Mucosa of descending colon (tissue), 3 donors: ENCODE measurements at regions not wholly inside any gene's neighbourhood (a gene's known extent, or its start where the extent isn't known, plus 50 kb on each side); places are given as distances from the start of the nearest gene placed in this dataset.
A peak's percentile ranks its signal among the peaks of the same experiment; 100 is the strongest.

Experiments used
- ATAC-seq: fragments of 200-7000 bp; cut with Tn5 transposase; one replicate; pipeline ENCODE4 v1.9.1; 2020; ENCODE audit warnings: mild to moderate bottlenecking, moderate library complexity
- DNase-seq, 3 donors: peaks; one replicate each; pipeline ENCODE4 v3.0.0-alpha.2; 2020
- H3K36me3 ChIP-seq: fragments of 200-600 bp; one replicate; pipeline ENCODE4 v1.8.0; 2021; ENCODE audit warnings: low read depth, mild to moderate bottlenecking
- H3K4me1 ChIP-seq: fragments of 200-600 bp; one replicate; pipeline ENCODE4 v1.8.0; 2021; ENCODE audit warnings: low read depth, mild to moderate bottlenecking
- H3K4me3 ChIP-seq: fragments of 200-600 bp; one replicate; pipeline ENCODE4 v1.8.0; 2021; ENCODE audit warnings: mild to moderate bottlenecking
- H3K9me3 ChIP-seq: fragments of 200-600 bp; one replicate; pipeline ENCODE4 v1.8.0; 2021; ENCODE audit warnings: mild to moderate bottlenecking
- intact Hi-C, 2 donors: fragments of 100-400 bp; cut with DNase I in 1 of 2; cut with micrococcal nuclease in 1 of 2; formaldehyde crosslinking; loops; one replicate each; pipeline versions ENCODE4 v1.11.0 to v1.11.1; 2022; cut with DNase I, micrococcal nuclease
- TF ChIP-seq, protein P1 (sequence below): fragments of 200-600 bp; IDR thresholded peaks from one replicate; pipeline ENCODE4 v1.8.0; 2022; ENCODE audit warnings: antibody characterized with exemption, mild to moderate bottlenecking
- donor health status: DM: no; HTN: no; CAD: no; lungs with moderate emphysema.
- donor health status: DM: no; HTN: no; CAD: no.
- donor health status: DM: no; HTN: yes; CAD: no.

DNA sequence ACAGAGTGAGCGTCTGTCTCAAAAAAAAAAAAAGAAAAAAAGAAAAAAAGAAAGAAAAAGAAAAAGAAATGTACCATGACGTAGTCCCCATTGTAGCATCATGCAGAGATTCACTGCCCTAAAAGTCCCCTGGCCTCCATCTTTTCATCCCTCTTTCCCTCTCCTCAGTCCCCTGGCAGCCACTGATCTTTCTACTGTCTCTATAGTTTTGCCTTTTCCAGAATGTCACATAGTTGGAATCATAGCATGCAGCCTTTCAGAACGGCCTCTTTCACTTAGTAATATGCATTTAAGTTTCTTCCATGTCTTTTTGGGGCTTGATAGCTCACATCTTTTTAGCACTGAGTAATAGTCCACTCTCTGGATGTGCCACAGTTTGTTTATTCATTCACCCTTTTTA is 60.5 kb upstream of the NCOR2 start:
- ATAC-seq: no peak
- H3K9me3 ChIP-seq: no peaks in the 10 kb centered on the region
- TF ChIP-seq, protein P1, sequence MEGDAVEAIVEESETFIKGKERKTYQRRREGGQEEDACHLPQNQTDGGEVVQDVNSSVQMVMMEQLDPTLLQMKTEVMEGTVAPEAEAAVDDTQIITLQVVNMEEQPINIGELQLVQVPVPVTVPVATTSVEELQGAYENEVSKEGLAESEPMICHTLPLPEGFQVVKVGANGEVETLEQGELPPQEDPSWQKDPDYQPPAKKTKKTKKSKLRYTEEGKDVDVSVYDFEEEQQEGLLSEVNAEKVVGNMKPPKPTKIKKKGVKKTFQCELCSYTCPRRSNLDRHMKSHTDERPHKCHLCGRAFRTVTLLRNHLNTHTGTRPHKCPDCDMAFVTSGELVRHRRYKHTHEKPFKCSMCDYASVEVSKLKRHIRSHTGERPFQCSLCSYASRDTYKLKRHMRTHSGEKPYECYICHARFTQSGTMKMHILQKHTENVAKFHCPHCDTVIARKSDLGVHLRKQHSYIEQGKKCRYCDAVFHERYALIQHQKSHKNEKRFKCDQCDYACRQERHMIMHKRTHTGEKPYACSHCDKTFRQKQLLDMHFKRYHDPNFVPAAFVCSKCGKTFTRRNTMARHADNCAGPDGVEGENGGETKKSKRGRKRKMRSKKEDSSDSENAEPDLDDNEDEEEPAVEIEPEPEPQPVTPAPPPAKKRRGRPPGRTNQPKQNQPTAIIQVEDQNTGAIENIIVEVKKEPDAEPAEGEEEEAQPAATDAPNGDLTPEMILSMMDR: no peak

DNA sequence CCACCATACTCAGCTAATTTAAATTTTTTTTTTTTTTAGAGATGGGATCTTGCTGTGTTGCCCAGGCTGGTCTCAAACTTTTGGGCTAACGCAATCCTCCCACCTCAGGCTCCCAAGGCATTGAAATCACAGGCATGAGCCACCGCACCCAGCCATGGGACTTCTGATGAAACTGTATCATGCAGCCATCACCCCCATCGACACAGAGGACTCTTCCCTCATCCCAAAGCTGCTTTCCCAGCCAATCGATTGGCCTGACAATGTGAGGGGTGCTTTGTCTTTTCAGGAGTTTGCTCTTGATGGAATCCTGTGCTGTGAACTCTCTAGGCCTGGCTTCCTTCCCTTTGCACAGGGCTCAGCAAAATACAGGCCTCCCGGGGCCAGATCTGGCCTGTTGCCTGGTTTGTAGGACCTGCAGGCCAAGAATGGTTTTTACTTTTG is 59.6 kb upstream of the NCOR2 start:
- TF ChIP-seq, protein P1: no peak
- Histone ChIP-seq H3K4me3 (no peak overlapping the region), H3K9me3 (no peaks in the 10 kb centered on the region), H3K36me3 (no peaks in the 10 kb centered on the region), H3K4me1 (peaks cover 12% of the 10 kb centered on the region)
- DNase-seq: no peak
- ATAC-seq: no peak
- intact Hi-C loops: no loop called here

More for the DNA sequence above, 60.5 kb upstream of the NCOR2 start:
- intact Hi-C loops: no loop called here
- no peak for DNase-seq
- no peak overlapping the region for H3K4me3 ChIP-seq
- H3K4me1 ChIP-seq: peaks cover 12% of the 10 kb centered on the region
- no peaks in the 10 kb centered on the region for H3K36me3 ChIP-seq

DNA sequence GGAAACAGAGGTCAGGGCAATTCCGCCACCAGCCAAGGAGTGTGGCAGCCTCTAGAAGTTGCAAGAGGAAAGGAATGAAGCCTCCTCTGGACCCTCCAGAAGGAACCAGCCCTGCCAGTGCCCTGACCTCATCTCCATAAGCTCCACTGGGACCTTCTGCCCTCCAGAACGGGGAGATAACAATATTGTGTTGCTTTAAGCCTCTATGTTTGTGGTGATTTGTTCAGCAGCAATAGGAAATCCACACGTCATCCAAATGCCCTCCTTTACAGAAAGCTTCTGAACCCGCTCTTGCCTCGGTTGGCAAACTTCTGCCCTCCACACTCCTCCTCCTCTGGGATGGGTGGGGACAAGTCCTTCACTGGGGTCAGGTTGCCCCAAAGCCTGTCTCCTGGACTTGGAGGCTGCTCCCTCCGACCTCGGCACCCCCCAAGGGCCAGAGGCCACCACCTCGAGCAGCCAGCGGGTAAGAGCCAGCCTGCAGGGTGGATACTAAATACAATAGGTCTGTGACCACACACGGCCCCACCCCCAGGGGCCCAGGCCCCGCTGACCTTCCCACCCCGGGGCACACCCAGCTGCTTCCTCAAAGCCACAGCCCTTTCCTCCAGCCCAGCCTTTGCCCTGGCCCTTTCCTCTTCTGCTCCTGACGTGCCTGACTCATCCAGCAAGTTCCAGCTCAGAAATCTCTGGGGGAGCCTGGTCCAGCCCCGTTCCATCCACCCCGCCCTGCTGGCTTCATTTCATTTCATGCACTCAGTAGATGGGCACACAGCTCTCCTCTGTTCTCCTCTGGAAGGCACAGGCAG is 58.7 kb upstream of the NCOR2 start:
- Histone ChIP-seq H3K36me3 (no peaks in the 10 kb centered on the region), H3K9me3 (no peaks in the 10 kb centered on the region), H3K4me1 (peaks cover 12% of the 10 kb centered on the region), H3K4me3 (no peak overlapping the region)
- intact Hi-C loops: no loop called here
- peak; percentile 84 to 94 (median 87) for DNase-seq
- TF ChIP-seq, protein P1: no peak
- peak; percentile 97 for ATAC-seq

DNA sequence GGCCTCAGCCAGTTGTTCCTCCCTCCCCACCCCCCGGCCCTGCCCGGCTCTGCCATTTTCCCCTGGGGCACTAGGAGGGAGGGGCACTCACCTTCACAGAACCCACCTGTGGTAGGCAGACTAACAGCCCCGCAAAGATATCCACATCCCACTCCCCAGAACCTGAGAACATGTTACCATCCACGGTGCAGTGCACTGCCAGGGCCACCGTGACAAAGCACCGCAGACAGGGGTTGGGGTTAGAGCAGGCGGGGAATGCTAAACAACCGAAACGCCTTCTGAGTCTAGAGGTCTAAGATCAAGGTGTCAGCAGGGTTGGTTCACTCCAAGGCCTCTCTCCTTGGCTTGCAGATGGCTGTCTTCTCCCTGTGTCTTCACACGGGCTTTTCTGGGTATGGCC is 57.4 kb upstream of the NCOR2 start:
- TF ChIP-seq, protein P1: no peak
- intact Hi-C loops: no loop called here
- no peak overlapping the region for H3K4me3 ChIP-seq
- H3K36me3 ChIP-seq: no peaks in the 10 kb centered on the region
- DNase-seq (no peak), ATAC-seq (no peak)
- H3K4me1 ChIP-seq: peaks cover 12% of the 10 kb centered on the region
- no peaks in the 10 kb centered on the region for H3K9me3 ChIP-seq

DNA sequence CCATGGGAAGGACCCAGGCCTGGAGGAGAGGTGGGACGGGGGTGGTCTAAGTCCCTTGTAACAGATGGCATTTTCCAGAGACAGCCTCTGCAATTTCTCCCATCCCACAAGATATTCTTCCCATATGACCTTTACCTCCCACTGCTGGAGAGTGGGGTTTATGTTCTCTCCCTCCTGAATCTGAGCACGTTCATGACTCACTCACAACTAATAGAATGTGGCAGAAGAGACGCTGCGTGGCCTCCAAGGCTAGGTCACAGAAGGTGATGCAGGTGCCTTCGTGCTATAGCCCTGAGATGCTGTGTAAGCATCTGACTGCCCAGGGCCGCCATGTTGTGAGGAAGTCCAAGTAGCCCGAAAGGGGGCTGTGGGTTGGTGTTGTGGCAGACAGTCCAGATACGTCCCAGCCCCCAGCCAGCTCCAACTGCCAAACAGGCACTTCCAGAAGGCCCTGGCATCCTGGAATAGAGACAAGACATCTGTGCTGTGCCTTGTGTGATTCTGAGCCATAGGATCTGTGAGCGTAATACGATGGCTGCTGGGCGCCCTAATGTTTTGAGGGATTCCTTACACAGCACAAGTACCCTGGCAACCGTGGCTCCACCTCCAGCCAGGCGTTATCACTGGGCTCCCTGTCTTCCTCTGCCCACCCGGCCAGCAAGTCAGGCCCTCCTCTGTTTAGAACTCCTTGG is 56.1 kb upstream of the NCOR2 start:
- no peaks in the 10 kb centered on the region for H3K9me3 ChIP-seq
- H3K4me1 ChIP-seq: peaks cover 12% of the 10 kb centered on the region
- DNase-seq (no peak), ATAC-seq (no peak)
- H3K4me3 ChIP-seq: no peak overlapping the region
- TF ChIP-seq, protein P1: no peak
- intact Hi-C loops: no loop called here
- H3K36me3 ChIP-seq: no peaks in the 10 kb centered on the region
